Ascending aorta (tissue), 2 donors: ENCODE measurements at regions not wholly inside any gene's neighbourhood (a gene's known extent, or its start where the extent isn't known, plus 50 kb on each side); places are given as distances from the start of the nearest gene placed in this dataset.
"Not testable (repeated sequence)": the region's sequence is repeated elsewhere in the genome, so short reads cannot be mapped to it uniquely, and the experiment has no call there.

ENCODE experiments used
- DNase-seq, 2 donors: peaks; one replicate each; pipeline ENCODE4 v3.0.0-alpha.2; 2019; ENCODE audit warnings: low spot score in 2 of 2
- H3K27ac ChIP-seq, 2 donors: fragments of 200-600 bp; sonication (generic); one replicate each; pipeline ENCODE4 v1.5.1; 2016 to 2017; ENCODE audit warnings: mild to moderate bottlenecking in 1 of 2
- H3K27me3 ChIP-seq: fragments of 200-600 bp; sonication (generic); one replicate; pipeline ENCODE4 v1.5.1; 2017
- H3K36me3 ChIP-seq, 2 donors: fragments of 200-600 bp; sonication (generic); one replicate each; pipeline ENCODE4 v1.5.1; 2016
- H3K4me1 ChIP-seq, 2 donors: fragments of 200-600 bp; sonication (generic); one replicate each; pipeline ENCODE4 v1.5.1; 2016 to 2017; ENCODE audit warnings: mild to moderate bottlenecking in 1 of 2
- H3K4me3 ChIP-seq, 2 donors: fragments of 200-600 bp; sonication (generic); one replicate each; pipeline ENCODE4 v1.5.1; 2016 to 2017; ENCODE audit warnings: mild to moderate bottlenecking in 1 of 2
- H3K9me3 ChIP-seq, 2 donors: fragments of 200-600 bp; sonication (generic); one replicate each; pipeline ENCODE4 v1.5.1; 2016
- intact Hi-C: fragments of 100-400 bp; cut with DNase I; formaldehyde crosslinking; loops from one replicate; pipeline ENCODE4 v1.15.1; 2023
- TF ChIP-seq, protein P1 (sequence below), 3 experiments: fragments of 200-600 bp in 2 of 3; fragments of 450-650 bp in 1 of 3; sonication (generic) in 2 of 3; IDR thresholded peaks; one replicate each; pipeline ENCODE4 v1.5.1; 2016 to 2019; ENCODE audit warnings: antibody characterized with exemption in 3 of 3, mild to moderate bottlenecking in 1 of 3, moderate library complexity in 1 of 3

DNA sequence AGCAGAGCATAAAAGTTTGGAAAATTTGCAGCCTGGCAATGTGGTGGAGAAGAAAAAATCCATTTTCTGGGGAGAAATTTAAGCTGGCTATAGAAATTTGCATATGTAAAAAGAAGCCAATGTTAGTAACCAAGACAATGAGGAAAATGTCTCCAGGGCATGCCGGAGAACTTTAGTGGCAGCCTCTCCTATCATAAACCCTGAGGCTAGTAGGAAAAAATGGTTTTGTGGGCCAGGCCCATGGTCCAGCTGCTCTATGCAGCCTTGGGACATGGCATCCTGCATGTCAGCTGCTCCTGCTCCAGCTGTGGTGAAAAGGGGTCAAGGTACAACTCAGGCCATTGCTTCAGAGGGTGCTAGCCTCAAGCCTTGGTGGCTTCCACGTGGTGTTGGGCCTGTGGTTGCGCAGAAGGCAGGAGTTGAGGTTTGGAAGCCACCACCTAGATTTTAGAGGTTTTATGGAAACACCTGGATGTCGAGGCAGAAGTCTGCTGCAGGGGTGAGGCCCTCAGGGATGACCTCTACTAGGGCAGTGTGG is 101.8 kb upstream of the SYNCRIP start:
- no peak for DNase-seq
- TF ChIP-seq, protein P1, sequence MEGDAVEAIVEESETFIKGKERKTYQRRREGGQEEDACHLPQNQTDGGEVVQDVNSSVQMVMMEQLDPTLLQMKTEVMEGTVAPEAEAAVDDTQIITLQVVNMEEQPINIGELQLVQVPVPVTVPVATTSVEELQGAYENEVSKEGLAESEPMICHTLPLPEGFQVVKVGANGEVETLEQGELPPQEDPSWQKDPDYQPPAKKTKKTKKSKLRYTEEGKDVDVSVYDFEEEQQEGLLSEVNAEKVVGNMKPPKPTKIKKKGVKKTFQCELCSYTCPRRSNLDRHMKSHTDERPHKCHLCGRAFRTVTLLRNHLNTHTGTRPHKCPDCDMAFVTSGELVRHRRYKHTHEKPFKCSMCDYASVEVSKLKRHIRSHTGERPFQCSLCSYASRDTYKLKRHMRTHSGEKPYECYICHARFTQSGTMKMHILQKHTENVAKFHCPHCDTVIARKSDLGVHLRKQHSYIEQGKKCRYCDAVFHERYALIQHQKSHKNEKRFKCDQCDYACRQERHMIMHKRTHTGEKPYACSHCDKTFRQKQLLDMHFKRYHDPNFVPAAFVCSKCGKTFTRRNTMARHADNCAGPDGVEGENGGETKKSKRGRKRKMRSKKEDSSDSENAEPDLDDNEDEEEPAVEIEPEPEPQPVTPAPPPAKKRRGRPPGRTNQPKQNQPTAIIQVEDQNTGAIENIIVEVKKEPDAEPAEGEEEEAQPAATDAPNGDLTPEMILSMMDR (IDR thresholded peaks at IDR 0.05), result no peak

DNA sequence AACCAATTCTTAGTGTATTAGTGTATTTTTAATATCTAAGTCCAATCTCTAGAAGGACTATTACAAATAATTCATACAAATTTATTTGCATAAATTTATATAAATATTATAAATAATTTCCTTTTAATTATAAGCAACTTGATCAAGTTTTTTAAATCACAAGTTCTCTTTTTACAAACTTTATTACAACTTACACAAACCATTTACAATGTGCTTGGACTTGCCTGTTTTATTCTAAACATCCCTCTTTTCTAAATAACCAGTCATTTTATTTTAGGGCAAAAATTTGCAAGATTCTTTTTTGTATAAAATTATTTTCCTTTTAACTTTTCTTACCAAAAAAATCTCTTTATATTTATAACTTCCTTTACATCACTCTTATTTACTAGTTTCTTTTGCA is 83.5 kb upstream of the SYNCRIP start:
- intact Hi-C loops, result no loop called here
- Histone ChIP-seq H3K4me1 (no peaks in the 10 kb centered on the region), H3K4me3 (no peak overlapping the region), H3K36me3 (no peaks in the 10 kb centered on the region), H3K27me3 (no peaks in the 10 kb centered on the region), H3K9me3 (no peaks in the 10 kb centered on the region), H3K27ac (no peak overlapping the region)
- TF ChIP-seq, protein P1 (IDR thresholded peaks at IDR 0.05), result no peak
- DNase-seq, result no peak

More for the DNA sequence above, 101.8 kb upstream of the SYNCRIP start:
- H3K27ac ChIP-seq, result no peak overlapping the region
- no peaks in the 10 kb centered on the region for H3K27me3 ChIP-seq
- H3K4me3 ChIP-seq, result no peak overlapping the region
- H3K4me1 ChIP-seq, result no peaks in the 10 kb centered on the region
- intact Hi-C loops, result no loop called here
- no peaks in the 10 kb centered on the region for H3K36me3 ChIP-seq
- H3K9me3 ChIP-seq, result no peaks in the 10 kb centered on the region

DNA sequence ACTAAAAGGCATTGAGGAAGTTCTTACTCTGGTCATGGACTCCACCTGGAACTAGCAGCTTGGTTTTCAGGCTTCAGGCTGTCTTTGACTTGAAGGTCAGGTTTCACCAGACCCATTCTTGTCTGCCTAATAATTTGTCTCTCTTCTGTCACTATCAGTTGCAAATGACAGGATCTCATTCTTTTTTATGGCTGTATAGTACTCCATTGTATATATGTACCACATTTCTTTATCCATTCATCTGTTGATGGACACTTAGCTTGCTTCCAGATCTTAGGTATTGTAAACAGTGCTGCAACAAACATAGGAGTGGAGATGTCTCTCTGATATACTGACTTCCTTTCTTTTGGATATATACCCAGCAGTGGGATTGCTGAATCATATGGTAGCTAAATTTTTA is 73.1 kb upstream of the SYNCRIP start:
- Histone ChIP-seq H3K4me1 (no peaks in the 10 kb centered on the region), H3K36me3 (no peaks in the 10 kb centered on the region), H3K27ac (no peak overlapping the region), H3K9me3 (no peaks in the 10 kb centered on the region), H3K27me3 (no peaks in the 10 kb centered on the region), H3K4me3 (no peak overlapping the region)
- no peak for DNase-seq
- intact Hi-C loops, result no loop called here
- TF ChIP-seq, protein P1 (IDR thresholded peaks at IDR 0.05), result no peak

DNA sequence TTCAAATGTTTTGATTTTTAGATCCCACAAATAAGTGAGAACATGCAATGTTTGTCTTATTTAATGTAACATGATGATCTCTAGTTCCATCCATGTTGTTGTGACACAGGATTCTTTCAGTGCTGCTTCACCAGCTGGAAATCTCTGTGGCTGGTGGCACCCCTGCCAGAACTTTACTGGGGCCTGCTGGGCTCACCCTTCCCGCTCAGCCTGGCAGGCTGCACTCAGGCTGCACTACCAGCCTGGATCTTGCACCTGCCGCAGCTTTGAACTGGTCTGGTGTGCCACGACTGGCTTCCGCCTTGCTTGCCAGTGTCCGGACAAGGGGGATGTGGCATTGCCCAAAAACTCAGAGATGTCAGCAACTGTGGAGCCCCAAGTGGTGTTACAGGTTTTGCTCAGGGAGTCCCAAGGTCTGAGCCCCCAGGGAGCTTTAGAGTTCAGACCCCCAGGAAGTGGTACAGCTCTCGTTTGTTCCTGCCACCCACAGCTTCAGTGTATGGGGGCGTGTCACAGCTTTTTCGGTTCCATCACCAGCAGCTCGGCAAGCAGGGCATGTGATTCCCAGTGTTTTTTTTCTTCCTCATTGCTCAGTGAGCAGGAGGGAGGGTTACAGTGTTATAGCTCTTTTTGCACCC is 72.3 kb upstream of the SYNCRIP start:
- no peak for DNase-seq

DNA sequence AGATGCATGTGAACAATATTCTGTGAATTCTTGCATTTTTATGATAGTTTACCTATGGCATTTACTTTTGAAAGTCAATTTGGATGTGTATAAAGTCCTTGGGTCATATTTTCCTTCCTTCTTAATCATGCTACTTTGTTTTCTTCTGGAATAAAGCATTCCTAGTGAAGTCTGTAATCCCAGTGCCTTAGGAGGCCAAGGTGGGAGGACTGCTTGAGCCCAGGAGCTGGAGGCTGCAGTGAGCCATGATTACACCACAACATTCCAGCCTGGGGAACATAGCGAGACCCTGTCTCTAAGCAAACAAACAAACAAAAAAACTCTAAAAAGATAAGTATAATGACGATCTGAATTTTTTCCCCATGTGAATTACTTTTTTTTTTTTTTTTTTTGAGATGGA is 69.7 kb upstream of the SYNCRIP start:
- TF ChIP-seq, protein P1 (IDR thresholded peaks at IDR 0.05), result no peak
- Histone ChIP-seq H3K9me3 (peaks cover 0 to 9% of the 10 kb centered on the region in 2 donors), H3K36me3 (no peaks in the 10 kb centered on the region), H3K27ac (no peak overlapping the region), H3K27me3 (no peaks in the 10 kb centered on the region), H3K4me3 (no peak overlapping the region), H3K4me1 (no peaks in the 10 kb centered on the region)
- intact Hi-C loops, result no loop called here
- no peak for DNase-seq

More for the DNA sequence above, 72.3 kb upstream of the SYNCRIP start:
- no peaks in the 10 kb centered on the region for H3K4me1 ChIP-seq
- H3K36me3 ChIP-seq, result no peaks in the 10 kb centered on the region
- intact Hi-C loops, result no loop called here
- H3K27ac ChIP-seq, result no peak overlapping the region
- H3K4me3 ChIP-seq, result no peak overlapping the region
- no peaks in the 10 kb centered on the region for H3K27me3 ChIP-seq
- TF ChIP-seq, protein P1 (IDR thresholded peaks at IDR 0.05), result no peak
- peaks cover 0 to 5% of the 10 kb centered on the region in 2 donors for H3K9me3 ChIP-seq

DNA sequence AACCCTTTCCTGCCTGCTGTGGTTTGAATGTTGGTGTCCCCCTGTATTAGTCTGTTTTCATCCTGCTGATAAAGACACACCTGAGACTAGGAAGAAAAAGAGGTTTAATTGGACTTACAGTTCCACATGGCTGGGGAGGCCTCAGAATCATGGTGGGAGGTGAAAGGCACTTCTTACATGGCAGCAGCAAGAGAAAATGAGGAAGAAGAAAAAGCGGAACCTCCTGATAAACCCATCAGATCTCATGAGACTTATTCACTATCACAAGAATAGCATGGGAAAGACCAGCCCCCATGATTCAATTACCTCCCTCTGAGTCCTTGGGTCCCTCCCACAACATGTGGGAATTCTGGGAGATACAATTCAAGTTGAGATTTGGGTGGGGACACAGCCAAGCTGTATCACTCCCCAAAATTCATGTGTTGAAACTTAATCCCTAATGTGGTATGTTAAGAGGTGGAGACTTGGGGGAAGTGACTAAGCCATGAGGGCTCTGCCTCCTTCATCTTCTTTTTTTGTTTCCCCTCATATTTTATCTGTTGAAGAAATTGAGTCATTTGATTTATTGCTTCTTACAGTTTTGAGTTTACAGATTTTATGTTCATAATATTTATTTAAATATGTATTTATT is 64.9 kb upstream of the SYNCRIP start:
- H3K27me3 ChIP-seq, H3K4me3 ChIP-seq, H3K36me3 ChIP-seq, H3K27ac ChIP-seq, intact Hi-C loops, DNase-seq, H3K9me3 ChIP-seq, H3K4me1 ChIP-seq: not testable (repeated sequence)
